ENCODE measurements at regions not wholly inside any gene's neighbourhood (a gene's known extent, or its start where the extent isn't known, plus 50 kb on each side); places are given as distances from the start of the nearest gene placed in this dataset.

DNA sequence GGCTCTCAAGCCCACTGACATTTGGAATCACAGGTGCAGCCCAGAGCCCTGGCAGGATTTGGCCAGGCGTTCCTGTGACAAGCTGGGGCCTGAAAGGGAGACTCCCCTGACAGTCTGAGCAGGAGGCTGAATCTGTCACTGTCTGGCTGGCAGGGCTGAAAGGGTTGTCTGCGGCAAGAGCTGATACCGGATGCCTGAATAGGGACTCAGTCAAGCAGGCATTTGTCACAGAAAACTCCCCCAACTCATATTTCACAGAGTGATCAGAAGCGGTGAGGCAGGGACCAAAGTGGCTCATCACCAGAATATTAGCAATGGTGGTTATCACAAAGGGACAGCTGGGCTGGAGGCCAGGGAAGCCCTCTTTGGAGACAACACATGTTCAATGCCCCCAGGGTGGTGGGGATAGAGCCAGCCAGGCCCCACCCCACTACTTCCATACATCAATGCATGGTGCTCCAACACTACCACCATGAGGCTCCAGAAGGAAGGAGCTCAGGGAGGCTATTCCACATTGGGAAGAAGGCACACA is 295.5 kb downstream of the DTWD2 start:
- DNase-seq: no peak
- H3K36me3 Mint-ChIP-seq (ENCODE audit: insufficient read depth, unreplicated experiment): no peaks in the 10 kb centered on the region
- no peak overlapping the region for H3K27ac Mint-ChIP-seq (ENCODE audit: unreplicated experiment)
- H3K4me1 Mint-ChIP-seq (ENCODE audit: low read depth, unreplicated experiment): no peaks in the 10 kb centered on the region
- H3K9me3 Mint-ChIP-seq (ENCODE audit: low read depth, unreplicated experiment): peaks cover 7% of the 10 kb centered on the region
- H3K27me3 Mint-ChIP-seq (ENCODE audit: unreplicated experiment): no peaks in the 10 kb centered on the region
- CTCF ChIA-PET: no interaction called here
- intact Hi-C loops (cut with micrococcal nuclease; ENCODE audit: unreplicated experiment): no loop called here
- H3K4me3 Mint-ChIP-seq (ENCODE audit: low read depth, unreplicated experiment): no peak overlapping the region
- BruUV-seq (replicated peaks): no TSS peak
- TF ChIP-seq, protein P1, sequence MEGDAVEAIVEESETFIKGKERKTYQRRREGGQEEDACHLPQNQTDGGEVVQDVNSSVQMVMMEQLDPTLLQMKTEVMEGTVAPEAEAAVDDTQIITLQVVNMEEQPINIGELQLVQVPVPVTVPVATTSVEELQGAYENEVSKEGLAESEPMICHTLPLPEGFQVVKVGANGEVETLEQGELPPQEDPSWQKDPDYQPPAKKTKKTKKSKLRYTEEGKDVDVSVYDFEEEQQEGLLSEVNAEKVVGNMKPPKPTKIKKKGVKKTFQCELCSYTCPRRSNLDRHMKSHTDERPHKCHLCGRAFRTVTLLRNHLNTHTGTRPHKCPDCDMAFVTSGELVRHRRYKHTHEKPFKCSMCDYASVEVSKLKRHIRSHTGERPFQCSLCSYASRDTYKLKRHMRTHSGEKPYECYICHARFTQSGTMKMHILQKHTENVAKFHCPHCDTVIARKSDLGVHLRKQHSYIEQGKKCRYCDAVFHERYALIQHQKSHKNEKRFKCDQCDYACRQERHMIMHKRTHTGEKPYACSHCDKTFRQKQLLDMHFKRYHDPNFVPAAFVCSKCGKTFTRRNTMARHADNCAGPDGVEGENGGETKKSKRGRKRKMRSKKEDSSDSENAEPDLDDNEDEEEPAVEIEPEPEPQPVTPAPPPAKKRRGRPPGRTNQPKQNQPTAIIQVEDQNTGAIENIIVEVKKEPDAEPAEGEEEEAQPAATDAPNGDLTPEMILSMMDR (IDR thresholded peaks at IDR 0.05; ENCODE audit: unreplicated experiment): no peak

- BruUV-seq (replicated peaks): no TSS peak
- no peaks in the 10 kb centered on the region for H3K4me1 Mint-ChIP-seq (ENCODE audit: low read depth, unreplicated experiment)
- peaks cover 13% of the 10 kb centered on the region for H3K9me3 Mint-ChIP-seq (ENCODE audit: low read depth, unreplicated experiment)
- H3K27ac Mint-ChIP-seq (ENCODE audit: unreplicated experiment): no peak overlapping the region
- TF ChIP-seq, protein P1 (IDR thresholded peaks at IDR 0.05; ENCODE audit: unreplicated experiment): no peak
- intact Hi-C loops (cut with micrococcal nuclease; ENCODE audit: unreplicated experiment): no loop called here
- H3K36me3 Mint-ChIP-seq (ENCODE audit: insufficient read depth, unreplicated experiment): no peaks in the 10 kb centered on the region
- CTCF ChIA-PET: no interaction called here
- no peaks in the 10 kb centered on the region for H3K27me3 Mint-ChIP-seq (ENCODE audit: unreplicated experiment)
- DNase-seq: no peak
- H3K4me3 Mint-ChIP-seq (ENCODE audit: low read depth, unreplicated experiment): no peak overlapping the region
These were observed 300.4 kb downstream of the DTWD2 start for GRCh38 chr5:118687661-118688621.

DNA sequence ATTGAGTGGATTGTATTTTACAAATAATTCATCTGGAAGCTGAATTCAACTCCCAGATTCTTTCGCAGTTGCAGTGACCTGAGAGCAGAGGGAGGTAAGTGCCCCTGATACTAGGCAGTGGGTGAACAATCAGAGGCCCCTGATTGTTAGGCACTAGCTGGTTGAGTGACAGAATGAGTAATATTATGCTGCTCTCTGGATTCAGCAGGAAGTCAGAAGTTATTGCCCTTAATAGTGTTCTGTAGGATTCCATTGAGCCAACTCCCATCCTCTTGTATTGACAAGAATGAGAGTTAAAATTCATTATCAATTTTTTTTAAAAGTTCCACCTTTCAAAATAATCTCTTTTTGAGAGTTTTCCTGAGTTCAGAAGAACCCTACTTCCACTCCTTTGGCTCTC is 301.2 kb downstream of the DTWD2 start:
- DNase-seq: no peak
- intact Hi-C loops (cut with micrococcal nuclease; ENCODE audit: unreplicated experiment): no loop called here
- no peaks in the 10 kb centered on the region for H3K36me3 Mint-ChIP-seq (ENCODE audit: insufficient read depth, unreplicated experiment)
- H3K27ac Mint-ChIP-seq (ENCODE audit: unreplicated experiment): no peak overlapping the region
- peaks cover 13% of the 10 kb centered on the region for H3K9me3 Mint-ChIP-seq (ENCODE audit: low read depth, unreplicated experiment)
- TF ChIP-seq, protein P1 (IDR thresholded peaks at IDR 0.05; ENCODE audit: unreplicated experiment): no peak
- no TSS peak for BruUV-seq (replicated peaks)
- H3K4me3 Mint-ChIP-seq (ENCODE audit: low read depth, unreplicated experiment): no peak overlapping the region
- no peaks in the 10 kb centered on the region for H3K4me1 Mint-ChIP-seq (ENCODE audit: low read depth, unreplicated experiment)
- CTCF ChIA-PET: no interaction called here
- no peaks in the 10 kb centered on the region for H3K27me3 Mint-ChIP-seq (ENCODE audit: unreplicated experiment)

DNA sequence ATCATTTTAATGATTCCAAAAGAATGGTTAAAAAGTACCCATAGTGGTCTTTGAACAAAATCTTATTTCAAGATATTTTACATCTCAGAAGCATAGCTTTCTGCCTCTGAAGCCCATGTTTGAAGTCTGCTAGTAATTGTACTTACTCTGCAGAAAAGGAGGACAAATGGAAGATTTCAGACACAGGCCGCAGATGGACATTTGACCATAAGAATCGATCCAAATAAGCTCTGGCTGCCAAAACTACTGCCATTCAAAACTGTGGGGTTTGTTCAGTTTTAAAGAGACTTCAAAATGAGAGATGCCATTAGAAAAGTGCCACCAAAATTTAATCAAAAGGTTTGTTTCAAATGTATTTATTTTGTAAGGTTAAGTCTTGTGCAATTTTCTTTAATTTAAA is 306.7 kb downstream of the DTWD2 start:
- Mint-ChIP-seq H3K27me3 (ENCODE audit: unreplicated experiment) (no peaks in the 10 kb centered on the region), H3K36me3 (ENCODE audit: insufficient read depth, unreplicated experiment) (no peaks in the 10 kb centered on the region), H3K4me3 (ENCODE audit: low read depth, unreplicated experiment) (no peak overlapping the region), H3K4me1 (ENCODE audit: low read depth, unreplicated experiment) (no peaks in the 10 kb centered on the region), H3K27ac (ENCODE audit: unreplicated experiment) (no peak overlapping the region), H3K9me3 (ENCODE audit: low read depth, unreplicated experiment) (peaks cover 9% of the 10 kb centered on the region)
- DNase-seq: no peak
- CTCF ChIA-PET: no interaction called here
- TF ChIP-seq, protein P1 (IDR thresholded peaks at IDR 0.05; ENCODE audit: unreplicated experiment): no peak
- intact Hi-C loops (cut with micrococcal nuclease; ENCODE audit: unreplicated experiment): no loop called here
- no TSS peak for BruUV-seq (replicated peaks)
